Adrenal gland (tissue), 9 donors: ENCODE measurements at regions not wholly inside any gene's neighbourhood (a gene's known extent, or its start where the extent isn't known, plus 50 kb on each side); places are given as distances from the start of the nearest gene placed in this dataset.

Source experiments
- DNase-seq, 7 donors: peaks; one replicate each; pipeline ENCODE4 v3.0.0-alpha.2; 2019 to 2020
- H3K27ac ChIP-seq, 5 donors: fragments of 200-600 bp; sonication (generic) in 4 of 5; 1 replicate in 3 of 5; 2 replicates in 2 of 5; pipeline versions ENCODE4 v1.5.1 to v1.8.0; 2016 to 2020; ENCODE audit warnings: mild to moderate bottlenecking in 1 of 5
- H3K27me3 ChIP-seq: fragments of 200-600 bp; 2 replicates; pipeline ENCODE4 v1.8.0; 2021
- H3K36me3 ChIP-seq, 2 donors: fragments of 200-600 bp; replicated peaks in 1 of 2; 1 replicate in 1 of 2; 2 replicates in 1 of 2; pipeline versions ENCODE4 v1.5.1 to v1.8.0; 2018 to 2022
- H3K4me1 ChIP-seq, 2 donors: fragments of 200-600 bp; replicated peaks in 1 of 2; 1 replicate in 1 of 2; 2 replicates in 1 of 2; pipeline versions ENCODE4 v1.5.1 to v1.8.0; 2018 to 2021
- H3K4me3 ChIP-seq, 4 donors: fragments of 200-600 bp; sonication (generic) in 3 of 4; one replicate each; pipeline ENCODE4 v1.5.1; 2016 to 2018
- H3K9me3 ChIP-seq, 3 donors: fragments of 200-600 bp; sonication (generic) in 1 of 3; replicated peaks in 1 of 3; 1 replicate in 2 of 3; 2 replicates in 1 of 3; pipeline versions ENCODE4 v1.5.1 to v1.8.0; 2016 to 2021
- POLR2A ChIP-seq, 2 donors: fragments of 450-650 bp; IDR thresholded peaks; one replicate each; pipeline ENCODE4 v1.6.1; 2017; ENCODE audit warnings: antibody characterized with exemption in 2 of 2, mild to moderate bottlenecking in 2 of 2, moderate library complexity in 1 of 2
- WGBS, 4 donors: extraction: QIAGEN DNeasy Blood & Tissue Kit in 2 of 4; methylation state at CpG; one replicate each; pipeline versions ENCODE4 v1.1.5 to v1.1.7; 2013 to 2017; 5-methylcytosine and 5-hydroxymethylcytosine counted together
- intact Hi-C, 2 donors: fragments of 100-400 bp; cut with DNase I; formaldehyde crosslinking; loops; one replicate each; pipeline versions ENCODE4 v1.14.1 to v1.15.0; 2022 to 2023
- TF ChIP-seq, protein P1 (sequence below), 6 experiments: fragments of 450-650 bp in 4 of 6; fragments of 200-600 bp in 2 of 6; sonication (generic) in 1 of 6; IDR thresholded peaks; 1 replicate in 5 of 6; 2 replicates in 1 of 6; pipeline versions ENCODE4 v1.5.1 to v1.8.0; 2016 to 2021; ENCODE audit warnings: antibody characterized with exemption in 6 of 6, mild to moderate bottlenecking in 2 of 6, moderate library complexity in 1 of 6
- donor health status: healthy with polysubstance abuse.
- donor health status: Bipolar disorder and iron deficiency.
- donor health status: DM: yes; HTN: yes; CAD: no.
- donor health status: DM: no; HTN: no; CAD: no.
- donor health status: DM: no; HTN: no; CAD: no.

GRCh38 chr1:101338714-101339430 is 102.1 kb downstream of the S1PR1 start:
- TF ChIP-seq, protein P1, sequence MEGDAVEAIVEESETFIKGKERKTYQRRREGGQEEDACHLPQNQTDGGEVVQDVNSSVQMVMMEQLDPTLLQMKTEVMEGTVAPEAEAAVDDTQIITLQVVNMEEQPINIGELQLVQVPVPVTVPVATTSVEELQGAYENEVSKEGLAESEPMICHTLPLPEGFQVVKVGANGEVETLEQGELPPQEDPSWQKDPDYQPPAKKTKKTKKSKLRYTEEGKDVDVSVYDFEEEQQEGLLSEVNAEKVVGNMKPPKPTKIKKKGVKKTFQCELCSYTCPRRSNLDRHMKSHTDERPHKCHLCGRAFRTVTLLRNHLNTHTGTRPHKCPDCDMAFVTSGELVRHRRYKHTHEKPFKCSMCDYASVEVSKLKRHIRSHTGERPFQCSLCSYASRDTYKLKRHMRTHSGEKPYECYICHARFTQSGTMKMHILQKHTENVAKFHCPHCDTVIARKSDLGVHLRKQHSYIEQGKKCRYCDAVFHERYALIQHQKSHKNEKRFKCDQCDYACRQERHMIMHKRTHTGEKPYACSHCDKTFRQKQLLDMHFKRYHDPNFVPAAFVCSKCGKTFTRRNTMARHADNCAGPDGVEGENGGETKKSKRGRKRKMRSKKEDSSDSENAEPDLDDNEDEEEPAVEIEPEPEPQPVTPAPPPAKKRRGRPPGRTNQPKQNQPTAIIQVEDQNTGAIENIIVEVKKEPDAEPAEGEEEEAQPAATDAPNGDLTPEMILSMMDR (IDR thresholded peaks at IDR 0.05) = no peak
- no peak for TF ChIP-seq POLR2A (IDR thresholded peaks at IDR 0.05)
- H3K9me3 ChIP-seq = no peaks in the 10 kb centered on the region
- no peak for DNase-seq
- intact Hi-C loops = no loop called here
- H3K27ac ChIP-seq = no peak overlapping the region
- H3K36me3 ChIP-seq = no peaks in the 10 kb centered on the region
- H3K4me3 ChIP-seq = no peak overlapping the region
- no peaks in the 10 kb centered on the region for H3K27me3 ChIP-seq
- H3K4me1 ChIP-seq = no peaks in the 10 kb centered on the region
- WGBS, 4 donors = 69 to 89% (median 74%) methylated on average over 5 of the region's 5 CpGs

DNA sequence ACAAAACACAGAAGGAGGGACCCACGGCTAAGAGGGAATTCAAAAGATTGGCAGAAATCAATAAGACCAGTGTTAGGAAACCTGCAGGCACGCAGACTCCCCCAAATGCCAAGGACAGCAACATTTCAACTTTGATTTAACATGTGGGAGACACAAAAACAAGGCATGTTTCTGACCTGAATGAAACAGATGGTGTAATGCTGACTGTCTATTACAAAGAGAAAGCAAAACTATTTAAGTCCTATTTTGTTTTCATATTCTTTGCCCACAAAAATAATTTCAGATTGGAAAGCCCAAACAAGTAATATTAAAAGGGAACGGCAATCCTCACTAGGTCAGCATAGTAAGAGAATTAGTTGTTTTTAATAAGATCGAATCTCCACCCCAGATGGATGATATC is 107.9 kb downstream of the S1PR1 start:
- peak overlapping the region in 1 of 4 donors; percentile 18 for H3K4me3 ChIP-seq
- no peaks in the 10 kb centered on the region for H3K36me3 ChIP-seq
- H3K27ac ChIP-seq = no peak overlapping the region
- 24 to 34% (median 31%) methylated on average over 4 of the region's 4 CpGs for WGBS, 4 donors
- H3K9me3 ChIP-seq = no peaks in the 10 kb centered on the region
- intact Hi-C loops = no loop called here
- no peaks in the 10 kb centered on the region for H3K27me3 ChIP-seq
- no peaks in the 10 kb centered on the region for H3K4me1 ChIP-seq
- no peak for DNase-seq
- TF ChIP-seq, protein P1 (IDR thresholded peaks at IDR 0.05) = no peak
- TF ChIP-seq POLR2A (IDR thresholded peaks at IDR 0.05) = no peak

DNA sequence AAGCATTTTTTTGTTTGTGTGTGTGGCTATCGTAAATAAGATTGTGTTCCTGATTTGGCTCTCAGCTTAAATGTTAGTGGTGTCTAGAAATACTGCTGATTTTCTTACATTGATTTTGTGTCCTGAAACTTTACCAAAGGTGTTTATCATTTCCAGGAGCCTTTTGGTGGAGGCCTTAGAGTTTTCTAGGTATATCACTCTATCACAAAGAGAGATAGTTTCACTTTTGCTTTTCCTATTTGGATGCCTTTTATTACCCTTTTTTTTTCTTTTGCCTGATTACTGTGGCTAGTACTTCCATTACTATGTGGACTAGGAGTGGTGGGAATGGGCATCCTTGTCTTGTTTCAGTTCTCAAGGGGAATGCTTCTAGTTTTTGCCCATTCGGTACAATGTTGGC is 109.6 kb downstream of the S1PR1 start:
- TF ChIP-seq, protein P1 (IDR thresholded peaks at IDR 0.05) = no peak
- TF ChIP-seq POLR2A (IDR thresholded peaks at IDR 0.05) = no peak
- intact Hi-C loops = no loop called here
- H3K27ac ChIP-seq = no peak overlapping the region
- no peak for DNase-seq
- H3K9me3 ChIP-seq = no peaks in the 10 kb centered on the region
- WGBS, 4 donors = 77 to 94% (median 91%) methylated on average over 2 of the region's 2 CpGs
- no peaks in the 10 kb centered on the region for H3K36me3 ChIP-seq
- H3K4me3 ChIP-seq = no peak overlapping the region
- H3K27me3 ChIP-seq = no peaks in the 10 kb centered on the region
- H3K4me1 ChIP-seq = no peaks in the 10 kb centered on the region

DNA sequence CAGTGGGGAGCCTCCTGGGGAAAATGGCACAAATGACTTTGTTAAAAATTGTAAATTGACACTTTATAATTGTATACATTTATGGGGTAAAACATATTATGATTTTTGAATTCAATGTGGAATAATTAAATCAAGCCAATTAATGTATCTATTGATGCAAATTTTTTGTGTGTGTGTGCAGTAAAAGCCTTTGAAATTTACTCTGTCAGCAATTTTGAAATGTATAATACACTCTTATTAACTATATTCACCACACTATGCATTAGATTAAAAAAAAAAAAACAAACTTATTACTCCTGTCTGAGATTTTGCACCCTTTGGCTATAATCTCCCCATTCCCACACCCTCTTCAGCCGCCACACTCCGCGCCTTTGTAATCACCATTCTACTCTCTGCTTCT is 119.2 kb downstream of the S1PR1 start:
- Histone ChIP-seq H3K36me3 (no peaks in the 10 kb centered on the region), H3K4me1 (no peaks in the 10 kb centered on the region), H3K27ac (no peak overlapping the region), H3K27me3 (no peaks in the 10 kb centered on the region), H3K9me3 (no peaks in the 10 kb centered on the region), H3K4me3 (no peak overlapping the region)
- no peak for DNase-seq
- TF ChIP-seq POLR2A (IDR thresholded peaks at IDR 0.05) = no peak
- TF ChIP-seq, protein P1 (IDR thresholded peaks at IDR 0.05) = no peak
- intact Hi-C loops = loop anchor here in 1 of 2 donors (5.0 to 10.0 kb wide), 2 partner anchors 49 to 441 kb away; no protein-coding TSS in a partner anchor
- 84 to 91% (median 85%) methylated on average over 3 of the region's 3 CpGs for WGBS, 4 donors
